Panc1 (cell line): ENCODE measurements at regions not wholly inside any gene's neighbourhood (a gene's known extent, or its start where the extent isn't known, plus 50 kb on each side); places are given as distances from the start of the nearest gene placed in this dataset.

ENCODE experiments used
- CTCF ChIP-seq: fragments of 450-650 bp; IDR thresholded peaks from 2 replicates; pipeline ENCODE4 v1.5.1; 2017; ENCODE audit warnings: mild to moderate bottlenecking
- POLR2AphosphoS5 ChIP-seq: IDR thresholded peaks from 2 replicates; pipeline ENCODE4 v1.6.1; 2012; ENCODE audit warnings: mild to moderate bottlenecking, low read depth, low read length, moderate library complexity
- SIN3A ChIP-seq: IDR thresholded peaks from 2 replicates; pipeline ENCODE4 v1.6.1; 2012; ENCODE audit warnings: low read depth, mild to moderate bottlenecking, low read length, moderate library complexity, borderline replicate concordance; ENCODE audit not compliant: insufficient read depth
- TCF7L2 ChIP-seq: IDR thresholded peaks from 2 replicates; pipeline ENCODE4 v1.6.1; 2011; ENCODE audit warnings: mild to moderate bottlenecking, low read depth, low read length, inconsistent platforms

- no peak for TF ChIP-seq CTCF
- no peak for TF ChIP-seq POLR2AphosphoS5
- TF ChIP-seq TCF7L2: no peak
- no peak for TF ChIP-seq SIN3A
Measured at GRCh38 chr6:168177103-168177891, 98.3 kb upstream of the FRMD1 start.
